Pulmonary artery endothelial cell (primary cell): ENCODE measurements at regions not wholly inside any gene's neighbourhood (a gene's known extent, or its start where the extent isn't known, plus 50 kb on each side); places are given as distances from the start of the nearest gene placed in this dataset.
"Not testable (repeated sequence)": the region's sequence is repeated elsewhere in the genome, so short reads cannot be mapped to it uniquely, and the experiment has no call there.

Source experiments
- DNase-seq: peaks from one replicate; pipeline ENCODE4 v3.0.0-alpha.2; 2011; ENCODE audit warnings: low read depth, low spot score

- no peak for DNase-seq
These were observed 213.3 kb downstream of the BMP4 start for GRCh38 chr14:53743371-53743770.

DNA sequence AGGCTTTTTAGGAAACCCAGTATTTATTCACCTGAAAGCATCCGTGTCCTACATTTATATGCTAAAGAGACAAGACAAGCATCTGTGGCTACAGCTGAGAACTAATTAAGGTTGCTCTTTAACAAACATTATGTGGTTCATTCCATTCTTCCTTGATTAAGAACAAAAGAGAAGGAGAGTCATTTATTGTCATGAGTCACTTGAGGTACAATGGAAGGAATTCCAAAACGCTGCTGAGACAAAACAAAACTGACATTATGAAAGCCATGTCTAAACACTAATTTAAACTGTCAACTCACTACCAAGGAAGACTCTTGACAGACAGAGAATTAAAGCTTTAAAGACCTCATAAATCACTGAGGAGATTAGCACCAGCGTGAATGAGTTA, 214.4 kb downstream of the BMP4 start:
- no peak for DNase-seq

DNA sequence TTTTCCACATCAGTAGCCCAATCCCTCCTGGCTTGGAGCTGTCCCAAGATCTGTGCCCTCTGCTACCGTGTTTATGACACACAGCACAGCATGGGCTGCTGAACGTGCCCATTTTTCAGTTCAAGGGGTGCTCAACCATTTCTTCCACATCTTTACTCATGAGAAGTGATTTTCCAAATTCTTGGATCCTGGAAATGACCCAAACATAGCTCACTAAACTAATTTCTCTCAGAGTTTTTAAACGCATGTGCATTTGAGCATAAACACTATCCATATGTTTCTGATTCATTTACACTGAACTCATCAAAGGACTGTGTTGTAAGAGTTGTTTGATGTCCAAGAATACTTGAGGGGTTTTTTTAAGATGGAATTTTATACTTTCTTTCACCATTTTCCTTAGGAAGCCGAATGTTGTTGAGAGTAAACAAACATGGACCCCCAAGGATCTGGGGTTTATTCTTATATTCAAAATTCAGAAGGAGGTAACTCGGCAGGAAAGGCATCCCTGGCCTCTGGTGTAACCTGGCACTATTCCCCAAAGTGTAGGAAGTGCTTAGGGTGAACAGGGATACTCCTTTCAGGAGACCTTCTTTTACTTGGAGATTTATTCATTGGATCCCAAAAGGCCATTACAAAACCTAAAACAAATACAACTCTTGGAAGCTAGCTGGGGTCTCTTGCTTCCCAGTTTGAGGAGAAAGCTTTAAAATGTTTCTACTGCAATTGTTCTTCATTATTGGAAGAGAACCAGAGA, 215.0 kb downstream of the BMP4 start:
- no peak for DNase-seq

- no peak for DNase-seq
These were observed 216.1 kb downstream of the BMP4 start for GRCh38 chr14:53740570-53740969.

DNA sequence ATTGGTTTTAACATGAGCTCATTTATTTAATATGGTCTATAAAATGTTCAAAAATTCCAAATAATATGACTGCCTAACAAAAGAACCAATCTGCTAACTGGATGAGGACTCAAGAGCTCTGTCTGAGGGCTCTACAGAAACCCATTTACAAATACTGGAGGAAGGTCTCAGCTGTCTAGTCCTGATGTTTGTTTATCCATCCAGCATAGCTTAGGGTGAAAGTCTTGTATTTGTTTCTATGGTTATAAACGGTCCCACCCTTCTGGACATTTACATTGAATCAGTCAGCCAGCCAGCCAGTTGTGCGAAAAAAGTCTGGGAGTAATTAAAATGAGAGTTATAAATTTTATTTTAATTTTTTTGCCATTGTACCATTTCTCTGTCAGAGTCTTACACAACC, 220.7 kb downstream of the BMP4 start:
- DNase-seq: no peak

- no peak for DNase-seq
These were observed 233.4 kb downstream of the BMP4 start for GRCh38 chr14:53723221-53723620.

GRCh38 chr14:53719536-53719935, 237.1 kb downstream of the BMP4 start:
- no peak for DNase-seq

DNA sequence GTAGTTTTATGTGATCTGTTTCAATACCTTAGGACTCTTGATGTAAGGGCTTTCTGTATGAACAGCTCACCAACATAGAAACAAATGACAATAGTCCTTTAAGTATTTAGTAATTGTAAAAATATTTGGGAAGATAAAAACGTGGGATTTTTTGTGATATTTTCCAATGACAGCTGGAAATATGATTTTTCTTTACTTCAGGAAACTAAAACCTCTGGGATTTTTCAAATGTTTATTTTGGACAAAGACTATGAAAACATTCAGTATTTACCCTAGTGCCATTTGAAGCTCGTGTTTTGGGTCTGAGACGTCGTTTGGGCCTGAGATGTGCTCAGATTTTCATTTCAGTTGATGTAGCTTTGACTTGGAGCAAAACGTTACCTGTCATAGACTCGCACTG, 240.0 kb downstream of the BMP4 start:
- DNase-seq: no peak

- DNase-seq: peak; percentile 81
These were observed 241.4 kb downstream of the BMP4 start for GRCh38 chr14:53715193-53715721.

GRCh38 chr14:53714495-53715192, 242.0 kb downstream of the BMP4 start:
- DNase-seq: peak; percentile 19

- not testable (repeated sequence) for DNase-seq
These were observed 243.7 kb downstream of the BMP4 start for GRCh38 chr14:53712901-53713300.

DNA sequence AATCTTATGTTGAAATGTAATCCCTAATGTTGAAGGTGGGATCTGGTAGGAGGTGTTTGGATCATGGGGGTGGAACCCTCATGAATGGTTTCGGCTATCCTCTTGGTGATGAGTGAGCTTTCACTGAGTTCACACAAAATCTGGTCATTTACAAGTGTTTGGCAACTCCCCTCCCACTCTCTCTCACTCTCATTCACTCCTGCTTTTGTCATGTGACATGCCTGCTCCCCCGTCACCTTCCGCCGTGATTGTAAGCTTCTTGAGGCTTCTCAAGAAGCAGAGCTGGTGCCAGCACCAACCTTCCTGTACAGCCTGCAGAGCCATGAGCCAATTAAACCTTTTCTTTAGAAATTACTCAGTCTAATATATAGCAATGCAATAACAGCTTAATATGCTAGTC, 245.4 kb downstream of the BMP4 start:
- no peak for DNase-seq

- DNase-seq: no peak
These were observed 246.0 kb downstream of the BMP4 start for GRCh38 chr14:53710615-53711014.

- no peak for DNase-seq
These were observed 247.2 kb downstream of the BMP4 start for GRCh38 chr14:53709381-53709780.

- DNase-seq: no peak
These were observed 253.2 kb downstream of the BMP4 start for GRCh38 chr14:53703457-53703856.

- no peak for DNase-seq
These were observed 255.3 kb downstream of the BMP4 start for GRCh38 chr14:53701108-53701875.

DNA sequence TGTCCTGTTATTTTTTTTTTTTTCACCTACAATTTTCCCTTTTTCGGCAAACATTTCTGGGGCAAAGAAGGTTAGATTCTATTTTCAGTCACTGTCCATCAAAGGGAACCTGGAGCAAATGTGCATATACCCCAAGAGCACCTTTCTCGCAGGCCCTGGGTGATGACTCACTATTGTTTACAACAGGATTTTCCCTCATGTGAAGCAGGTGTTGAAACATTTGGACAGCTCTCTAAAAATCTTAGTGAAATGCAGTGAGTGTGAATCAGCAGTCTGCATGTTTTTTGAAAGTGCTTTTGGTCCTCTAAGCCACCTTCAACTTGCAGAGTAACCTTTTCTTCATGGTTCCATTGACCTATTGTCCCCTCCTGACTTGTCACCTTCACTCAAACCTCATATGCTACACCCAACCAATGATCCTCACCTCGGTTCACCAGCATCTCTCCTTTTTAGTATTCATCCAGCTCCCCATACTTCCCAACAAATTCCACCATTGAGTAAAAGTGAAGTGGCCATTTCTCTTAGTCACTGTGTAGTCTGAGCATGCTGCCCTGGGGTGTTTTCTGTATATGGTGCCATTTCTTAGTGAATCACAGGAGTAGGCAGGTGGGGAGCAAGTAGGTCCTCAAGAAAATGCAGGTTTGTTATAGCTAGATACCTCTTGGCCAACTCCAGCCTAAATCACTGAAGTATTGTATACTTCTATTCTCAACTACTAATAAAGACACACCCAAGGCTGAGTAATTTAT, 260.2 kb downstream of the BMP4 start:
- DNase-seq: no peak

GRCh38 chr14:53695692-53696214, 260.9 kb downstream of the BMP4 start:
- DNase-seq: no peak

DNA sequence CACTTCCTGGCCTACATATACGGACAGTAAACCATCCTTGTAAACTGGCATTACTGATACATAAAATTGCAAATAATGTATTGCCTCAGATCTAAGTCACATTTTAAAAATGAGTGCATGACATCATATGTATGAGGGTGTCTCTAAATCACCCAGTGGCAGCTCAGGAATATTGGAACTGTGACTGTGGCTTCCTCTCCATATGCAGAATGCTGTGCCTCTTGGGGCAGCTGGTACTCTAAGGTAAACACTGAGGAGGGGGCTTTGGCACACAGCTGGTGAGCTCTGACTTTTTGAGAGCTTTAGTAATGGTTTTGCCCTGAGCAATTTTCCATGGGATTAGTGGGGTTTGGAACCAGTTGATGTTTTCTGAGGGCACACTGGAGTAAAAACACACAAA, 263.7 kb downstream of the BMP4 start:
- no peak for DNase-seq

DNA sequence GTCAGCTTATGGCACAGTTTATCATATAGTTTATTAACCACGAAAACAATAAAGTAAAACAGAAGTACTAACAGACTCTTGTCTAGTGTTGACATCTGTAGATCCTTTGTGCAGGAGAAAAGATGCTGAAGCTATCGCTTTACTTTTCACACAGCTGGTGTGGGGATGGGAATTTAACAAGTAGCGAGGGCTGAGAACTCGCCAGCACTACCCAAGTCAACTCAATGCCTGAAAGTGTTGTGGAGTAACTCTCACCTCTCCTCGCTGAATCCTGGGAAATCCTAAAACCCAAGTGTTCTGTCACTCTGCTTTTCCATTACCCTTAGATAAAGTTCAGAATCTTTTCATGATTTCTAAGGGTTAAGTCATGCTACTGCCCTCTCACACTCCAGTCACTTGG, 264.2 kb downstream of the BMP4 start:
- no peak for DNase-seq

GRCh38 chr14:53683229-53683628, 273.4 kb downstream of the BMP4 start:
- no peak for DNase-seq
